OCI-LY7 (cell line): ENCODE measurements at regions not wholly inside any gene's neighbourhood (a gene's known extent, or its start where the extent isn't known, plus 50 kb on each side); places are given as distances from the start of the nearest gene placed in this dataset.
"Not testable (repeated sequence)": the region's sequence is repeated elsewhere in the genome, so short reads cannot be mapped to it uniquely, and the experiment has no call there.

ENCODE experiments used
- BruUV-seq: library from RNA; stranded (reverse); fragments of 400-500 nt; replicated peaks from 2 replicates; lab custom pipeline; 2021; lab: Mats Ljungman, UMichigan
- CTCF ChIA-PET: fragments of 300-600 bp; sonication (Branson Sonifier 250); formaldehyde crosslinking; loops from one replicate; lab custom pipeline; 2022; ENCODE audit warnings: antibody characterized with exemption; ENCODE audit not compliant: unreplicated experiment; lab: Charles Lee
- POLR2A ChIA-PET: fragments of 300-600 bp; sonication (Branson Sonifier 250); formaldehyde crosslinking; loops from one replicate; lab custom pipeline; 2022; ENCODE audit warnings: antibody characterized with exemption; lab: Charles Lee
- DNase-seq: peaks from one replicate; pipeline ENCODE4 v3.0.0-alpha.2; 2015; ENCODE audit warnings: low spot score
- H2AFZ ChIP-seq: fragments of 200-600 bp; sonication (generic), shearing (Covaris generic); 2 replicates; pipeline ENCODE4 v1.6.1; 2014; ENCODE audit warnings: mild to moderate bottlenecking, antibody characterized with exemption, low read length, moderate library complexity
- H3K27ac ChIP-seq: fragments of 200-600 bp; sonication (generic); 2 replicates; pipeline ENCODE4 v1.5.1; 2014; ENCODE audit warnings: mixed run types, low read depth, mild to moderate bottlenecking, moderate library complexity, low read length, inconsistent platforms; ENCODE audit not compliant: poor library complexity, severe bottlenecking
- H3K36me3 ChIP-seq: fragments of 200-600 bp; sonication (generic); 2 replicates; pipeline ENCODE4 v1.6.1; 2014; ENCODE audit warnings: mild to moderate bottlenecking, antibody characterized with exemption, low read length, moderate library complexity, mixed read lengths; ENCODE audit not compliant: insufficient read depth
- H3K4me1 ChIP-seq: fragments of 200-600 bp; sonication (generic); 2 replicates; pipeline ENCODE4 v1.5.1; 2014; ENCODE audit warnings: mild to moderate bottlenecking, low read length; ENCODE audit not compliant: insufficient read depth, poor library complexity, severe bottlenecking
- H3K4me2 ChIP-seq: fragments of 200-600 bp; sonication (generic); 2 replicates; pipeline ENCODE4 v1.6.1; 2014; ENCODE audit warnings: mild to moderate bottlenecking, low read length
- H3K4me3 ChIP-seq: fragments of 200-600 bp; sonication (generic); 2 replicates; pipeline ENCODE4 v1.5.1; 2014; ENCODE audit warnings: mild to moderate bottlenecking, low read depth, low read length; ENCODE audit not compliant: poor library complexity, severe bottlenecking
- H3K79me2 ChIP-seq: fragments of 200-600 bp; sonication (generic); 2 replicates; pipeline ENCODE4 v1.6.1; 2016; ENCODE audit warnings: low read depth, mild to moderate bottlenecking, low read length, moderate library complexity, mixed read lengths; ENCODE audit not compliant: insufficient read depth
- H3K9me2 ChIP-seq: fragments of 200-600 bp; sonication (generic); 2 replicates; pipeline ENCODE4 v1.6.1; 2016; ENCODE audit warnings: mild to moderate bottlenecking, low read length, mixed read lengths; ENCODE audit not compliant: insufficient read depth
- H3K9me3 ChIP-seq: fragments of 200-600 bp; sonication (generic); 2 replicates; pipeline ENCODE4 v1.6.1; 2014; ENCODE audit warnings: mild to moderate bottlenecking, mixed run types, low read length, mixed read lengths
- H4K20me1 ChIP-seq: fragments of 200-600 bp; sonication (generic); 2 replicates; pipeline ENCODE4 v1.6.1; 2014; ENCODE audit warnings: mild to moderate bottlenecking, antibody characterized with exemption, low read length, moderate library complexity, mixed read lengths; ENCODE audit not compliant: insufficient read depth
- EZH2phosphoT487 ChIP-seq: fragments of 200-600 bp; sonication (generic); IDR thresholded peaks from 2 replicates; pipeline ENCODE4 v1.6.1; 2018; ENCODE audit warnings: low read depth, borderline replicate concordance, mild to moderate bottlenecking, mixed run types, antibody characterized with exemption, low read length, moderate library complexity, mixed read lengths
- intact Hi-C: fragments of 100-400 bp; cut with micrococcal nuclease; formaldehyde crosslinking; loops from one replicate; pipeline ENCODE4 v1.10.0; 2022; ENCODE audit not compliant: unreplicated experiment
- TF ChIP-seq, protein P1 (sequence below): fragments of 200-600 bp; sonication (generic); conservative IDR thresholded peaks from 2 replicates; pipeline ENCODE4 v1.5.1; 2014; ENCODE audit warnings: mild to moderate bottlenecking, antibody characterized with exemption, low read length, moderate library complexity, mixed read lengths

DNA sequence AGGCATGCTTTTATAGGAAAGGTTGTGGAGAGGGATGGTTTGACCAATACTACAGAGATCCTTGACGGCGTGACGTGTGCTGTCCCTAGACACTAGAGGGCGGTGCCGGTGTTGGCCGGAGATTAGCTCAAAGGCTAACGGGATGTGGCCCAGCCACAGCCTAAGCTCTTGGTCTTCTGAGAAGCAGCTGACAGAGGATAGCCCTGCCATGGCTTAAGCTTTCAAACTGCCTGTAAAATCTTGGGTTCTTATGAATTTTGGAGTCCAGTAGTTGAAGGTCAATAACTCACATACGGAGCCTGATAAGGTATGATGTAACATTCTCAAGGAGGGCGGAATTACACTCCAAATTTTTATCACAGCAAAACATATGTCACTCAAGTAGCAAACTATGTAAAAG lies 515.7 kb upstream of the ATXN7L3B start:
- Histone ChIP-seq H4K20me1 (no peaks in the 10 kb centered on the region), H3K9me2 (no peaks in the 10 kb centered on the region), H2AFZ (no peak overlapping the region), H3K27ac (no peak overlapping the region), H3K4me1 (no peaks in the 10 kb centered on the region), H3K9me3 (no peaks in the 10 kb centered on the region), H3K4me2 (no peak overlapping the region), H3K36me3 (no peaks in the 10 kb centered on the region), H3K79me2 (no peaks in the 10 kb centered on the region), H3K4me3 (no peak overlapping the region)
- CTCF ChIA-PET: no interaction called here
- no TSS peak for BruUV-seq
- DNase-seq: peak; percentile 6
- intact Hi-C loops: no loop called here
- POLR2A ChIA-PET: no interaction called here
- no peak for TF ChIP-seq EZH2phosphoT487
- TF ChIP-seq, protein P1, sequence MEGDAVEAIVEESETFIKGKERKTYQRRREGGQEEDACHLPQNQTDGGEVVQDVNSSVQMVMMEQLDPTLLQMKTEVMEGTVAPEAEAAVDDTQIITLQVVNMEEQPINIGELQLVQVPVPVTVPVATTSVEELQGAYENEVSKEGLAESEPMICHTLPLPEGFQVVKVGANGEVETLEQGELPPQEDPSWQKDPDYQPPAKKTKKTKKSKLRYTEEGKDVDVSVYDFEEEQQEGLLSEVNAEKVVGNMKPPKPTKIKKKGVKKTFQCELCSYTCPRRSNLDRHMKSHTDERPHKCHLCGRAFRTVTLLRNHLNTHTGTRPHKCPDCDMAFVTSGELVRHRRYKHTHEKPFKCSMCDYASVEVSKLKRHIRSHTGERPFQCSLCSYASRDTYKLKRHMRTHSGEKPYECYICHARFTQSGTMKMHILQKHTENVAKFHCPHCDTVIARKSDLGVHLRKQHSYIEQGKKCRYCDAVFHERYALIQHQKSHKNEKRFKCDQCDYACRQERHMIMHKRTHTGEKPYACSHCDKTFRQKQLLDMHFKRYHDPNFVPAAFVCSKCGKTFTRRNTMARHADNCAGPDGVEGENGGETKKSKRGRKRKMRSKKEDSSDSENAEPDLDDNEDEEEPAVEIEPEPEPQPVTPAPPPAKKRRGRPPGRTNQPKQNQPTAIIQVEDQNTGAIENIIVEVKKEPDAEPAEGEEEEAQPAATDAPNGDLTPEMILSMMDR: peak; percentile 65

- ChIA-PET CTCF (no interaction called here), POLR2A (no interaction called here)
- Histone ChIP-seq H3K9me3 (no peaks in the 10 kb centered on the region), H3K27ac (no peak overlapping the region), H3K4me1 (no peaks in the 10 kb centered on the region), H3K4me2 (no peak overlapping the region), H2AFZ (no peak overlapping the region), H3K9me2 (no peaks in the 10 kb centered on the region), H3K36me3 (no peaks in the 10 kb centered on the region), H3K79me2 (no peaks in the 10 kb centered on the region), H4K20me1 (no peaks in the 10 kb centered on the region), H3K4me3 (no peak overlapping the region)
- intact Hi-C loops: no loop called here
- TF ChIP-seq EZH2phosphoT487: no peak
- TF ChIP-seq, protein P1: no peak
- no TSS peak for BruUV-seq
- DNase-seq: no peak
These were observed 506.6 kb upstream of the ATXN7L3B start for GRCh38 chr12:74031045-74031444.

DNA sequence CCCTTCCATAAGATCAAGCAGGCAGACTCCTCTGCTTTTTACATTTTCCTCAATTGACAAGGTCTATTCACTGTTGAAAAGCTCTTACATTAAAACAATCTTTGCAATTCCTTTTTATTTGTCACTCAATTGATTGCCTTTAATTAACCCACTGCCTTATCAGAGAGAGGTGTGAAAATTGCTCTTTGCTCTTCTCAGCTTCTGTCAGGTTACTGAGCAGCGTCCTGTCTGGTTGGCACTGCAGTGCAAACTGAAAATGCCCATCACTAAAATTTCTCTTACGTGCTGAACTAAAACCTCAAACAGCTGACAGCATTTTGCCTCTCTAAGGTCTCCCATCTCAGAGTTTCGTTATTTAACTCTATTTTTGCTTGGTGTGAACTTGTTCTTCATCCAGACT lies 504.1 kb upstream of the ATXN7L3B start:
- ChIA-PET POLR2A (no interaction called here), CTCF (interaction anchor here (0.6 kb wide), 1 partner anchor 79 kb away, joined by 3 read pairs; no protein-coding TSS in a partner anchor)
- TF ChIP-seq EZH2phosphoT487: no peak
- Histone ChIP-seq H3K4me1 (no peaks in the 10 kb centered on the region), H3K79me2 (no peaks in the 10 kb centered on the region), H4K20me1 (no peaks in the 10 kb centered on the region), H3K9me2 (no peaks in the 10 kb centered on the region), H2AFZ (no peak overlapping the region), H3K4me2 (no peak overlapping the region), H3K4me3 (no peak overlapping the region), H3K36me3 (no peaks in the 10 kb centered on the region), H3K27ac (no peak overlapping the region), H3K9me3 (no peaks in the 10 kb centered on the region)
- no TSS peak for BruUV-seq
- no peak for DNase-seq
- intact Hi-C loops: no loop called here

- not testable (repeated sequence) for BruUV-seq
These were observed 498.5 kb upstream of the ATXN7L3B start for GRCh38 chr12:74039138-74039537.

More at GRCh38 chr12:74039138-74039537, 498.5 kb upstream of the ATXN7L3B start:
- H3K9me3 ChIP-seq, DNase-seq, POLR2A ChIA-PET, CTCF ChIA-PET, H3K27ac ChIP-seq, H3K36me3 ChIP-seq, intact Hi-C loops, H3K4me1 ChIP-seq, H3K9me2 ChIP-seq, H3K4me3 ChIP-seq, H4K20me1 ChIP-seq, H2AFZ ChIP-seq, H3K4me2 ChIP-seq, H3K79me2 ChIP-seq: not testable (repeated sequence)
